ENCODE measurements at regions not wholly inside any gene's neighbourhood (a gene's known extent, or its start where the extent isn't known, plus 50 kb on each side); places are given as distances from the start of the nearest gene placed in this dataset.
"Not testable (repeated sequence)": the region's sequence is repeated elsewhere in the genome, so short reads cannot be mapped to it uniquely, and the experiment has no call there.

- H2AFZ ChIP-seq (ENCODE audit: low read length) = no peak overlapping the region
- no peak overlapping the region for H3K4me2 ChIP-seq (ENCODE audit: extremely low read depth, insufficient read depth, low read length)
- H3K36me3 ChIP-seq (ENCODE audit: control insufficient read depth, insufficient read depth, low read length) = no peaks in the 10 kb centered on the region
- H3K9ac ChIP-seq (ENCODE audit: insufficient read depth, low read length) = no peak overlapping the region
- H3K27ac ChIP-seq (ENCODE audit: insufficient read depth, low read length) = no peak overlapping the region
- DNase-seq (ENCODE audit: low read depth in 2 of 2) = no peak
- H3K4me3 ChIP-seq (replicated peaks in 1 of 4; ENCODE audit: control extremely low read depth in 1 of 4, insufficient read depth in 1 of 4, low read depth in 3 of 4, low read length in 4 of 4) = no peak overlapping the region
- TF ChIP-seq CTCF (conservative IDR thresholded peaks at IDR 0.05 in 1 of 2, IDR thresholded peaks at IDR 0.05 in 1 of 2; ENCODE audit: low read depth in 1 of 2, low read length in 2 of 2) (no peak), EZH2 (IDR thresholded peaks at IDR 0.05; ENCODE audit: low read length, missing control alignments) (no peak)
- no peaks in the 10 kb centered on the region for H3K27me3 ChIP-seq (ENCODE audit: control insufficient read depth, insufficient read depth, low read length)
- H4K20me1 ChIP-seq (ENCODE audit: control insufficient read depth, extremely low read depth, insufficient read depth, low read length) = no peaks in the 10 kb centered on the region
- no peaks in the 10 kb centered on the region for H3K4me1 ChIP-seq (ENCODE audit: control insufficient read depth, extremely low read depth, insufficient read depth, low read length)
- no peaks in the 10 kb centered on the region for H3K79me2 ChIP-seq (ENCODE audit: control insufficient read depth, insufficient read depth, low read length)
- H3K9me3 ChIP-seq (ENCODE audit: control insufficient read depth, insufficient read depth, low read depth, low read length) = no peaks in the 10 kb centered on the region
Observed at GRCh38 chr3:135650309-135650708, 315.2 kb upstream of the PPP2R3A start.

GRCh38 chr3:135652388-135652787 lies 313.1 kb upstream of the PPP2R3A start:
- H3K36me3 ChIP-seq (ENCODE audit: control insufficient read depth, insufficient read depth, low read length) = no peaks in the 10 kb centered on the region
- TF ChIP-seq CTCF (conservative IDR thresholded peaks at IDR 0.05 in 1 of 2, IDR thresholded peaks at IDR 0.05 in 1 of 2; ENCODE audit: low read depth in 1 of 2, low read length in 2 of 2) (no peak), EZH2 (IDR thresholded peaks at IDR 0.05; ENCODE audit: low read length, missing control alignments) (no peak)
- no peak for DNase-seq (ENCODE audit: low read depth in 2 of 2)
- no peaks in the 10 kb centered on the region for H3K27me3 ChIP-seq (ENCODE audit: control insufficient read depth, insufficient read depth, low read length)
- no peaks in the 10 kb centered on the region for H3K79me2 ChIP-seq (ENCODE audit: control insufficient read depth, insufficient read depth, low read length)
- H3K9ac ChIP-seq (ENCODE audit: insufficient read depth, low read length) = no peak overlapping the region
- H4K20me1 ChIP-seq (ENCODE audit: control insufficient read depth, extremely low read depth, insufficient read depth, low read length) = no peaks in the 10 kb centered on the region
- no peaks in the 10 kb centered on the region for H3K4me1 ChIP-seq (ENCODE audit: control insufficient read depth, extremely low read depth, insufficient read depth, low read length)
- H3K4me3 ChIP-seq (replicated peaks in 1 of 4; ENCODE audit: control extremely low read depth in 1 of 4, insufficient read depth in 1 of 4, low read depth in 3 of 4, low read length in 4 of 4) = no peak overlapping the region
- H3K4me2 ChIP-seq (ENCODE audit: extremely low read depth, insufficient read depth, low read length) = no peak overlapping the region
- no peak overlapping the region for H2AFZ ChIP-seq (ENCODE audit: low read length)
- no peak overlapping the region for H3K27ac ChIP-seq (ENCODE audit: insufficient read depth, low read length)
- no peaks in the 10 kb centered on the region for H3K9me3 ChIP-seq (ENCODE audit: control insufficient read depth, insufficient read depth, low read depth, low read length)

- no peak overlapping the region for H3K9ac ChIP-seq (ENCODE audit: insufficient read depth, low read length)
Observed at GRCh38 chr3:135655328-135655727, 310.2 kb upstream of the PPP2R3A start.

GRCh38 chr3:135658451-135658850 lies 307.1 kb upstream of the PPP2R3A start:
- not testable (repeated sequence) for H3K36me3 ChIP-seq (ENCODE audit: control insufficient read depth, insufficient read depth, low read length); H2AFZ ChIP-seq (ENCODE audit: low read length); H3K9me3 ChIP-seq (ENCODE audit: control insufficient read depth, insufficient read depth, low read depth, low read length); H3K9ac ChIP-seq (ENCODE audit: insufficient read depth, low read length); H3K4me2 ChIP-seq (ENCODE audit: extremely low read depth, insufficient read depth, low read length); H4K20me1 ChIP-seq (ENCODE audit: control insufficient read depth, extremely low read depth, insufficient read depth, low read length); H3K4me1 ChIP-seq (ENCODE audit: control insufficient read depth, extremely low read depth, insufficient read depth, low read length); H3K27me3 ChIP-seq (ENCODE audit: control insufficient read depth, insufficient read depth, low read length); H3K79me2 ChIP-seq (ENCODE audit: control insufficient read depth, insufficient read depth, low read length); H3K27ac ChIP-seq (ENCODE audit: insufficient read depth, low read length); DNase-seq (ENCODE audit: low read depth in 2 of 2); H3K4me3 ChIP-seq (replicated peaks in 1 of 4; ENCODE audit: control extremely low read depth in 1 of 4, insufficient read depth in 1 of 4, low read depth in 3 of 4, low read length in 4 of 4)

More at GRCh38 chr3:135655328-135655727, 310.2 kb upstream of the PPP2R3A start:
- Histone ChIP-seq H3K9me3 (ENCODE audit: control insufficient read depth, insufficient read depth, low read depth, low read length) (no peaks in the 10 kb centered on the region), H3K4me2 (ENCODE audit: extremely low read depth, insufficient read depth, low read length) (no peak overlapping the region), H4K20me1 (ENCODE audit: control insufficient read depth, extremely low read depth, insufficient read depth, low read length) (no peaks in the 10 kb centered on the region), H3K4me3 (replicated peaks in 1 of 4; ENCODE audit: control extremely low read depth in 1 of 4, insufficient read depth in 1 of 4, low read depth in 3 of 4, low read length in 4 of 4) (no peak overlapping the region), H3K27me3 (ENCODE audit: control insufficient read depth, insufficient read depth, low read length) (no peaks in the 10 kb centered on the region), H3K27ac (ENCODE audit: insufficient read depth, low read length) (no peak overlapping the region), H3K36me3 (ENCODE audit: control insufficient read depth, insufficient read depth, low read length) (no peaks in the 10 kb centered on the region), H3K79me2 (ENCODE audit: control insufficient read depth, insufficient read depth, low read length) (no peaks in the 10 kb centered on the region), H2AFZ (ENCODE audit: low read length) (no peak overlapping the region), H3K4me1 (ENCODE audit: control insufficient read depth, extremely low read depth, insufficient read depth, low read length) (no peaks in the 10 kb centered on the region)
- no peak for TF ChIP-seq EZH2 (IDR thresholded peaks at IDR 0.05; ENCODE audit: low read length, missing control alignments)
- no peak for TF ChIP-seq CTCF (conservative IDR thresholded peaks at IDR 0.05 in 1 of 2, IDR thresholded peaks at IDR 0.05 in 1 of 2; ENCODE audit: low read depth in 1 of 2, low read length in 2 of 2)
- no peak for DNase-seq (ENCODE audit: low read depth in 2 of 2)
